ENCODE measurements at regions not wholly inside any gene's neighbourhood (a gene's known extent, or its start where the extent isn't known, plus 50 kb on each side); places are given as distances from the start of the nearest gene placed in this dataset.

- intact Hi-C loops (cut with DNase I; ENCODE audit: low total_unique reads), result no loop called here
- H3K9me3 ChIP-seq, result no peaks in the 10 kb centered on the region
- H3K27me3 ChIP-seq, result no peaks in the 10 kb centered on the region
- DNase-seq, result no peak
- no peak overlapping the region for H3K4me3 ChIP-seq
- TF ChIP-seq CTCF (IDR thresholded peaks at IDR 0.05), result no peak
- no peak overlapping the region for H3K27ac ChIP-seq
- no peaks in the 10 kb centered on the region for H3K4me1 ChIP-seq
- H3K36me3 ChIP-seq, result no peaks in the 10 kb centered on the region
Measured at GRCh38 chr4:14897217-14897616, 105.1 kb upstream of the CPEB2 start.

- intact Hi-C loops (cut with DNase I; ENCODE audit: low total_unique reads), result no loop called here
- no peaks in the 10 kb centered on the region for H3K27me3 ChIP-seq
- no peak for DNase-seq
- H3K9me3 ChIP-seq, result no peaks in the 10 kb centered on the region
- no peak overlapping the region for H3K4me3 ChIP-seq
- no peak for TF ChIP-seq CTCF (IDR thresholded peaks at IDR 0.05)
- no peaks in the 10 kb centered on the region for H3K36me3 ChIP-seq
- H3K27ac ChIP-seq, result no peak overlapping the region
- no peaks in the 10 kb centered on the region for H3K4me1 ChIP-seq
Measured at GRCh38 chr4:14898989-14899388, 103.3 kb upstream of the CPEB2 start.

GRCh38 chr4:14902342-14902741, 99.9 kb upstream of the CPEB2 start:
- H3K27ac ChIP-seq, result no peak overlapping the region
- H3K4me1 ChIP-seq, result no peaks in the 10 kb centered on the region
- DNase-seq, result no peak
- no peak overlapping the region for H3K4me3 ChIP-seq
- H3K27me3 ChIP-seq, result no peaks in the 10 kb centered on the region
- no peaks in the 10 kb centered on the region for H3K9me3 ChIP-seq
- TF ChIP-seq CTCF (IDR thresholded peaks at IDR 0.05), result no peak
- no peaks in the 10 kb centered on the region for H3K36me3 ChIP-seq
- intact Hi-C loops (cut with DNase I; ENCODE audit: low total_unique reads), result no loop called here

- no peak overlapping the region for H3K27ac ChIP-seq
- no peaks in the 10 kb centered on the region for H3K27me3 ChIP-seq
- no peaks in the 10 kb centered on the region for H3K9me3 ChIP-seq
- intact Hi-C loops (cut with DNase I; ENCODE audit: low total_unique reads), result no loop called here
- no peaks in the 10 kb centered on the region for H3K36me3 ChIP-seq
- H3K4me3 ChIP-seq, result no peak overlapping the region
- no peaks in the 10 kb centered on the region for H3K4me1 ChIP-seq
- DNase-seq, result no peak
- TF ChIP-seq CTCF (IDR thresholded peaks at IDR 0.05), result no peak
Measured at GRCh38 chr4:14903321-14903720, 99.0 kb upstream of the CPEB2 start.

GRCh38 chr4:14906805-14907204, 95.5 kb upstream of the CPEB2 start:
- H3K36me3 ChIP-seq, result no peaks in the 10 kb centered on the region
- TF ChIP-seq CTCF (IDR thresholded peaks at IDR 0.05), result no peak
- no peak for DNase-seq
- H3K4me1 ChIP-seq, result no peaks in the 10 kb centered on the region
- no peak overlapping the region for H3K27ac ChIP-seq
- H3K27me3 ChIP-seq, result no peaks in the 10 kb centered on the region
- no peak overlapping the region for H3K4me3 ChIP-seq
- intact Hi-C loops (cut with DNase I; ENCODE audit: low total_unique reads), result no loop called here
- no peaks in the 10 kb centered on the region for H3K9me3 ChIP-seq

GRCh38 chr4:14908635-14909034, 93.6 kb upstream of the CPEB2 start:
- Histone ChIP-seq H3K4me1 (no peaks in the 10 kb centered on the region), H3K9me3 (no peaks in the 10 kb centered on the region), H3K27me3 (no peaks in the 10 kb centered on the region), H3K4me3 (no peak overlapping the region), H3K27ac (no peak overlapping the region), H3K36me3 (no peaks in the 10 kb centered on the region)
- no peak for TF ChIP-seq CTCF (IDR thresholded peaks at IDR 0.05)
- intact Hi-C loops (cut with DNase I; ENCODE audit: low total_unique reads), result no loop called here
- DNase-seq, result no peak

All from tibial artery (tissue), 4 donors.